Peyer's patch (tissue), 4 donors: ENCODE measurements at regions not wholly inside any gene's neighbourhood (a gene's known extent, or its start where the extent isn't known, plus 50 kb on each side); places are given as distances from the start of the nearest gene placed in this dataset.

Experiments
- CTCF ChIP-seq, 6 experiments: fragments of 450-650 bp in 4 of 6; fragments of 200-600 bp in 2 of 6; sonication (generic) in 1 of 6; IDR thresholded peaks; one replicate each; pipeline ENCODE4 v1.5.1; 2017 to 2019; ENCODE audit warnings: antibody characterized with exemption in 6 of 6, mild to moderate bottlenecking in 3 of 6, moderate library complexity in 1 of 6
- POLR2A ChIP-seq, 2 donors: fragments of 450-650 bp; IDR thresholded peaks; one replicate each; pipeline ENCODE4 v1.5.1; 2017; ENCODE audit warnings: antibody characterized with exemption in 2 of 2, mild to moderate bottlenecking in 2 of 2, moderate library complexity in 2 of 2

- no peak for TF ChIP-seq CTCF (IDR thresholded peaks at IDR 0.05)
- no peak for TF ChIP-seq POLR2A (IDR thresholded peaks at IDR 0.05)
These were observed 325.7 kb upstream of the STXBP6 start for GRCh38 chr14:25375639-25376038.
